ENCODE measurements at regions not wholly inside any gene's neighbourhood (a gene's known extent, or its start where the extent isn't known, plus 50 kb on each side); places are given as distances from the start of the nearest gene placed in this dataset.
"Not testable (repeated sequence)": the region's sequence is repeated elsewhere in the genome, so short reads cannot be mapped to it uniquely, and the experiment has no call there.

DNA sequence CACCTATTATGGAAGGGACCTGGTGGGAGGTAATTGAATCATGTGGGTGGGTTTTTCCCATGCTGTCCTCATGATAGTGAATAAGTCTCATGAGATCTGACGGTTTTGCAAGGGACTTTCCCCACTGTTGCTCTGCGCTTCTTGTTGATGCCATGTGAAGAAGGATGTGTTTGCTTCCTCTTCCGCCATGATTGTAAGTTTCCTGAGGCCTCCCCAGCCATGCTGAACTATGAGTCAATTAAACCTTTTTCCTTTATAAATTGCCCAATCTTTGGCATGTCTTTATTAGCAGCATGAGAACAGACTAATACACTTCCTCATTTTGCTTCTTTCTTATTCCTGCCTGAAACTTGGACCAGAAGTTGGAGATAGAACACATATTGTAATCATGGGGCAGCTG lies 396.2 kb downstream of the ATP23 start:
- TF ChIP-seq CTCF (IDR thresholded peaks at IDR 0.05; ENCODE audit: low read depth, low read length, missing input control); REST (IDR thresholded peaks at IDR 0.05); YY1 (IDR thresholded peaks at IDR 0.05); HNF4A (conservative IDR thresholded peaks at IDR 0.05); EGR1 (IDR thresholded peaks at IDR 0.05; ENCODE audit: low read depth in 2 of 2); SP1 (IDR thresholded peaks at IDR 0.05); RAD21 (IDR thresholded peaks at IDR 0.05); FOXA1 (IDR thresholded peaks at IDR 0.05); GABPA (IDR thresholded peaks at IDR 0.05 in 1 of 2, conservative IDR thresholded peaks at IDR 0.05 in 1 of 2); RXRA (IDR thresholded peaks at IDR 0.05); TAF1 (conservative IDR thresholded peaks at IDR 0.05): not testable (repeated sequence)
- TF ChIP-seq, protein P1, sequence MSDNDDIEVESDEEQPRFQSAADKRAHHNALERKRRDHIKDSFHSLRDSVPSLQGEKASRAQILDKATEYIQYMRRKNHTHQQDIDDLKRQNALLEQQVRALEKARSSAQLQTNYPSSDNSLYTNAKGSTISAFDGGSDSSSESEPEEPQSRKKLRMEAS (IDR thresholded peaks at IDR 0.05), result not testable (repeated sequence)
- TF ChIP-seq, protein P2, sequence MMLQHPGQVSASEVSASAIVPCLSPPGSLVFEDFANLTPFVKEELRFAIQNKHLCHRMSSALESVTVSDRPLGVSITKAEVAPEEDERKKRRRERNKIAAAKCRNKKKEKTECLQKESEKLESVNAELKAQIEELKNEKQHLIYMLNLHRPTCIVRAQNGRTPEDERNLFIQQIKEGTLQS (IDR thresholded peaks at IDR 0.05), result not testable (repeated sequence)

Data from liver (tissue), 3 donors.